Stomach (tissue), 8 donors: ENCODE measurements at regions not wholly inside any gene's neighbourhood (a gene's known extent, or its start where the extent isn't known, plus 50 kb on each side); places are given as distances from the start of the nearest gene placed in this dataset.

Experiments used
- DNase-seq, 2 donors: peaks; one replicate each; pipeline versions ENCODE4 v3.0.0 to v3.0.0-alpha.2; 2013 to 2019
- H3K27ac ChIP-seq, 5 donors: fragments of 200-600 bp in 4 of 5; sonication (generic) in 4 of 5; one replicate each; pipeline ENCODE4 v1.5.1; 2013 to 2019; ENCODE audit warnings: mild to moderate bottlenecking in 1 of 5, moderate library complexity in 1 of 5
- H3K27me3 ChIP-seq, 3 donors: fragments of 200-600 bp; sonication (generic); one replicate each; pipeline ENCODE4 v1.5.1; 2017 to 2019; ENCODE audit warnings: mixed run types in 1 of 3
- H3K36me3 ChIP-seq, 4 donors: fragments of 200-600 bp; sonication (generic); 1 replicate in 3 of 4; 2 replicates in 1 of 4; pipeline ENCODE4 v1.5.1; 2016 to 2019
- H3K4me1 ChIP-seq, 4 donors: fragments of 200-600 bp; sonication (generic); one replicate each; pipeline ENCODE4 v1.5.1; 2016 to 2019
- H3K4me3 ChIP-seq, 4 donors: fragments of 200-600 bp; sonication (generic) in 3 of 4; one replicate each; pipeline ENCODE4 v1.5.1; 2016 to 2019; ENCODE audit warnings: mild to moderate bottlenecking in 1 of 4
- H3K9me3 ChIP-seq, 4 donors: fragments of 200-600 bp; sonication (generic); one replicate each; pipeline ENCODE4 v1.5.1; 2016 to 2019
- EP300 ChIP-seq: sonication (generic); formaldehyde crosslinking; IDR thresholded peaks from one replicate; pipeline ENCODE4 v1.6.1; 2017; ENCODE audit warnings: antibody characterized with exemption
- POLR2A ChIP-seq, 4 donors: fragments of 450-650 bp; IDR thresholded peaks; one replicate each; pipeline ENCODE4 v1.6.1; 2016; ENCODE audit warnings: antibody characterized with exemption in 4 of 4, control low read depth in 2 of 4, mild to moderate bottlenecking in 1 of 4, moderate library complexity in 1 of 4
- POLR2AphosphoS5 ChIP-seq, 3 donors: sonication (generic); formaldehyde crosslinking; IDR thresholded peaks; one replicate each; pipeline ENCODE4 v1.6.1; 2016; ENCODE audit warnings: antibody characterized with exemption in 3 of 3
- WGBS, 5 donors: extraction: QIAGEN DNeasy Blood & Tissue Kit in 3 of 5; methylation state at CpG; one replicate each; pipeline versions ENCODE4 v1.1.5 to v1.1.7; 2013 to 2018; 5-methylcytosine and 5-hydroxymethylcytosine counted together
- intact Hi-C: fragments of 100-400 bp; cut with DNase I; formaldehyde crosslinking; loops from one replicate; pipeline ENCODE4 v1.15.1; 2023; ENCODE audit warnings: low total_unique reads
- TF ChIP-seq, protein P1 (sequence below), 7 experiments: fragments of 450-650 bp in 4 of 7; fragments of 200-600 bp in 3 of 7; sonication (generic) in 3 of 7; IDR thresholded peaks; one replicate each; pipeline ENCODE4 v1.5.1; 2016 to 2019; ENCODE audit warnings: antibody characterized with exemption in 7 of 7, control low read depth in 2 of 7, mild to moderate bottlenecking in 1 of 7
- donor health status: healthy with polysubstance abuse.
- donor health status: Bipolar disorder and iron deficiency.
- donor health status: healthy.

DNA sequence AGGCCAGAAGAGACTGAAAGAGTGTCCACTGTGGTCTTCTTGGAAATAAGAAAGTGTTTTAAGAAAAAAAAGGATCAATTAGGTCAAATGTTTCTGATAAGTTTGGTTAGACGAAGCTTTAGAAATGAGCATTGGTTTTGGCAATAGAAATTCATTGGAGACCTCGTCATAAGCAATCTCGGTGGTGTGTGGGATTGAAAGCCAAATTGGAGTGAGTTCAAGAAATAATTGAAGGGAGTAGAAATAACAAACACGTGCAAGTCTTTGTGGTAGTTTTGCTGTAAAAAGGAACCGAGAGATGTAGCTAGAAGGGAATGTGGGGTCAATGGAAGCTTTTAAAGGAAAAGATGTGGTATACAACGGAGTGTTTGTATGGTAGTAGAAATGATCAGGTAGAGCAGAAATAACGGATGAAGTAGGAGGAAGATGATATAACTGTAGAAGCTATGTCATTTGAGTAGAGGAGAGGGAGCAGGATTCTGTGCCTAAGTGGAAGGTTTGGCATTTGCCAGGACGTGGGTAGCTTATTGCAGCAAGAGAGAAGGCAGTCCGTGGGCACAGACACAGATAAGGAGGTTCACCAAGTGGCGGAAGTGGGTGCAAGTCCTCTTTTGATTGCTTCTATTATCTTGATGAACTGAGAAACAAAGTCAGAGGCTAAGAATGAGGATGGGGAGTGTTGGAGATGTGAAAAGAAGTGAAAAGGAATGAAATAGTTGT lies 146.2 kb downstream of the DACT1 start:
- WGBS, 5 donors, result 33 to 66% (median 48%) methylated on average over 10 of the region's 10 CpGs
- H3K27me3 ChIP-seq, result no peaks in the 10 kb centered on the region
- peak in 1 of 2 donors; percentile 38 for DNase-seq
- H3K9me3 ChIP-seq, result no peaks in the 10 kb centered on the region
- H3K4me1 ChIP-seq, result no peaks in the 10 kb centered on the region
- no peak for TF ChIP-seq POLR2A (IDR thresholded peaks at IDR 0.05)
- no peak for TF ChIP-seq EP300
- no peak for TF ChIP-seq POLR2AphosphoS5 (IDR thresholded peaks at IDR 0.05)
- TF ChIP-seq, protein P1, sequence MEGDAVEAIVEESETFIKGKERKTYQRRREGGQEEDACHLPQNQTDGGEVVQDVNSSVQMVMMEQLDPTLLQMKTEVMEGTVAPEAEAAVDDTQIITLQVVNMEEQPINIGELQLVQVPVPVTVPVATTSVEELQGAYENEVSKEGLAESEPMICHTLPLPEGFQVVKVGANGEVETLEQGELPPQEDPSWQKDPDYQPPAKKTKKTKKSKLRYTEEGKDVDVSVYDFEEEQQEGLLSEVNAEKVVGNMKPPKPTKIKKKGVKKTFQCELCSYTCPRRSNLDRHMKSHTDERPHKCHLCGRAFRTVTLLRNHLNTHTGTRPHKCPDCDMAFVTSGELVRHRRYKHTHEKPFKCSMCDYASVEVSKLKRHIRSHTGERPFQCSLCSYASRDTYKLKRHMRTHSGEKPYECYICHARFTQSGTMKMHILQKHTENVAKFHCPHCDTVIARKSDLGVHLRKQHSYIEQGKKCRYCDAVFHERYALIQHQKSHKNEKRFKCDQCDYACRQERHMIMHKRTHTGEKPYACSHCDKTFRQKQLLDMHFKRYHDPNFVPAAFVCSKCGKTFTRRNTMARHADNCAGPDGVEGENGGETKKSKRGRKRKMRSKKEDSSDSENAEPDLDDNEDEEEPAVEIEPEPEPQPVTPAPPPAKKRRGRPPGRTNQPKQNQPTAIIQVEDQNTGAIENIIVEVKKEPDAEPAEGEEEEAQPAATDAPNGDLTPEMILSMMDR (IDR thresholded peaks at IDR 0.05), result no peak
- no peak overlapping the region for H3K4me3 ChIP-seq
- intact Hi-C loops, result no loop called here
- H3K27ac ChIP-seq, result no peak overlapping the region
- no peaks in the 10 kb centered on the region for H3K36me3 ChIP-seq

DNA sequence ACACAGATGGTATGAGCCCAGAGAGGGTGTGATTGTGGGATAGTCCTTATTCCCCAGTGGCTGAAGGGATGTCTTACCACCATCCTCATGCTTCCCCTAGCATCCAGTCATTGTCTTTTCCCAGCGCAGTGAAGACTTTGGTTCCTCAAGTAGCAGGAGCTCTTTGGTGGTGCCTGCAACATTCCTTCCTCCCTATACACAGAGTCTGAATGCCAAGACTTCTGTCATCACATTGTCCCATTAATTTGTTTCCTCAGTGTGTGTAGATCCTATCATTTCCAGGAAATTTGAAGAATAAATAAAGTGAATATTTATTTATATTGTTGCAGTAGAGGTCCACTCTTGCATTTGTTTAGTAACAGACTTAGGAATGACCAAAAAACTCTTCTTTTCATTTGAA lies 147.2 kb downstream of the DACT1 start:
- WGBS, 5 donors, result 73 to 96% (median 80%) methylated on average over 1 of the region's 1 CpG

GRCh38 chr14:58785701-58786100 lies 147.9 kb downstream of the DACT1 start:
- Histone ChIP-seq H3K36me3 (no peaks in the 10 kb centered on the region), H3K27ac (no peak overlapping the region), H3K9me3 (no peaks in the 10 kb centered on the region), H3K4me3 (no peak overlapping the region), H3K4me1 (no peaks in the 10 kb centered on the region), H3K27me3 (no peaks in the 10 kb centered on the region)
- intact Hi-C loops, result no loop called here
- WGBS, 5 donors, result 55 to 68% (median 63%) methylated on average over 3 of the region's 3 CpGs
- TF ChIP-seq, protein P1 (IDR thresholded peaks at IDR 0.05), result no peak
- TF ChIP-seq EP300 (no peak), POLR2AphosphoS5 (IDR thresholded peaks at IDR 0.05) (no peak), POLR2A (IDR thresholded peaks at IDR 0.05) (no peak)
- peak in 1 of 2 donors; percentile 73 for DNase-seq

More for the DNA sequence above, 147.2 kb downstream of the DACT1 start:
- no peak for DNase-seq
- no peaks in the 10 kb centered on the region for H3K36me3 ChIP-seq
- no peaks in the 10 kb centered on the region for H3K4me1 ChIP-seq
- H3K27ac ChIP-seq, result no peak overlapping the region
- no peaks in the 10 kb centered on the region for H3K9me3 ChIP-seq
- H3K27me3 ChIP-seq, result no peaks in the 10 kb centered on the region
- TF ChIP-seq, protein P1 (IDR thresholded peaks at IDR 0.05), result no peak
- TF ChIP-seq EP300 (no peak), POLR2A (IDR thresholded peaks at IDR 0.05) (no peak), POLR2AphosphoS5 (IDR thresholded peaks at IDR 0.05) (no peak)
- intact Hi-C loops, result no loop called here
- H3K4me3 ChIP-seq, result no peak overlapping the region

- no peak overlapping the region for H3K27ac ChIP-seq
- no peak for DNase-seq
- no peaks in the 10 kb centered on the region for H3K36me3 ChIP-seq
- H3K9me3 ChIP-seq, result no peaks in the 10 kb centered on the region
- intact Hi-C loops, result no loop called here
- no peak overlapping the region for H3K4me3 ChIP-seq
- H3K4me1 ChIP-seq, result no peaks in the 10 kb centered on the region
- no peak for TF ChIP-seq POLR2AphosphoS5 (IDR thresholded peaks at IDR 0.05)
- no peak for TF ChIP-seq POLR2A (IDR thresholded peaks at IDR 0.05)
- TF ChIP-seq, protein P1 (IDR thresholded peaks at IDR 0.05), result no peak
- no peak for TF ChIP-seq EP300
- 86 to 97% (median 96%) methylated on average over 1 of the region's 1 CpG for WGBS, 5 donors
- H3K27me3 ChIP-seq, result no peaks in the 10 kb centered on the region
Observed at GRCh38 chr14:58787592-58787991, 149.8 kb downstream of the DACT1 start.
